NCI-H2196 treated with DMSO at 0.1 percent for 48 hours (cell line): ENCODE measurements at regions not wholly inside any gene's neighbourhood (a gene's known extent, or its start where the extent isn't known, plus 50 kb on each side); places are given as distances from the start of the nearest gene placed in this dataset.

Experiments
- DNase-seq: peaks from one replicate; lab custom pipeline; 2025; ENCODE audit not compliant: unreplicated experiment; lab: John Stamatoyannopoulos, UW

- no peak for DNase-seq
Observed at GRCh38 chr9:105860516-105860915, 166.2 kb downstream of the TMEM38B start.

DNA sequence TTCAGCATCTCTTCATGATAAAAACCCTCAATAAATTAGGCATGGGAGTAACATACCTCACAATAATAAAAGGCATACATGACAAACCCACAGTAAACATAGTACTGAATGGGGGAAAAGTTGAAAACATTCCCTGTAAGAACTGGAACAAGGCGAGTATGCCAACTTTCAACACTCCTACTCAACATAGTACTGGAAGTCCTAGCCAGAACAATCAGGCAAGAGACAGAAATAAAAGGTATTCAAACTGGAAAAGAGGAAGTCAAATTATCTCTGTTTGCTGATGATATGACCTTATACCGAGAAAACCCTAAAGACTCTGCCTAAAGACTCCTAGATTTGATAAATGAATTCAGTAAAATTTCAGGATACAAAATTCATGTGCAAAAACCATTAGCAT lies 167.6 kb downstream of the TMEM38B start:
- no peak for DNase-seq

- DNase-seq: no peak
Observed at GRCh38 chr9:105864248-105864898, 170.0 kb downstream of the TMEM38B start.

DNA sequence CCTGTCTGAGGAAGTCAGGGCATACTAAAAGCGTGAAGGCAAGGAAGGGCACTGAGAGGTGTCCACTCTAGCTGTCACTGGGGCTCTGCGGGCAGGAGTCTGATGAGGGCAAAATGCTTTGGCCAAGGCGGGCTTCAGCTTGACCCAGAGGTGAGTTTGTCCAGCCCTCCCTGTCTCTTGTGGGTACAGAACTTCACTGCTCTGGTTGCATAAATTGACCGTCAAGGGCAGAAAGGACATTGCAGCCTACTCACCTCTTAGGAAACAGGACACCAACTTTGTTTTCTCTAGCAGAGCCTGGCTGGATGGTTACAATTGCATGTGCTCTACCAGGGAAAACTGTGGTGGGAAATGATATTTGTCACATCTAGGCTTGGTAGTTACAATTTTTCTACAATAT lies 170.9 kb downstream of the TMEM38B start:
- DNase-seq: no peak

GRCh38 chr9:105871540-105871939 lies 177.2 kb downstream of the TMEM38B start:
- DNase-seq: no peak

GRCh38 chr9:105873801-105874200 lies 179.5 kb downstream of the TMEM38B start:
- no peak for DNase-seq

- no peak for DNase-seq
Observed at GRCh38 chr9:105877721-105878120, 183.4 kb downstream of the TMEM38B start.

GRCh38 chr9:105879181-105879580 lies 184.8 kb downstream of the TMEM38B start:
- DNase-seq: no peak

- no peak for DNase-seq
Observed at GRCh38 chr9:105880517-105880916, 186.2 kb downstream of the TMEM38B start.

DNA sequence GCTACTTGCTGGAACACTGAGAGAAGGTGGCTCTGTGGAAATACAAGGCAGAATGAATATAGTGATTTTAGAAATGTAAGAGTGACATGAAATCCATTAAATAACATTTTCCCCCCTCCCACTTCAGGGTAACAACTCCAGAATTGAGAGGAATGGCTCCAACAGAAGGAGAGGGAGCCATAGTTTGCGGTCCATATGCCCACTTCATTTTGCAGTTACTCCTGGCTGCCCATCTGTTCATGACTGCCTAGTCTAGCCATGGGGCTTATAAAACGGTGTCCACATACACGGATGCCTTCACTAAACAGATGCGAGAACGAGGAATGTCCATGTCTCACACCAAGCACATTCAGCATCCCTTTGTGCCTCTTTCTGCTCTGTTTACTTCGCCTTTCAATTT lies 186.7 kb downstream of the TMEM38B start:
- DNase-seq: no peak

DNA sequence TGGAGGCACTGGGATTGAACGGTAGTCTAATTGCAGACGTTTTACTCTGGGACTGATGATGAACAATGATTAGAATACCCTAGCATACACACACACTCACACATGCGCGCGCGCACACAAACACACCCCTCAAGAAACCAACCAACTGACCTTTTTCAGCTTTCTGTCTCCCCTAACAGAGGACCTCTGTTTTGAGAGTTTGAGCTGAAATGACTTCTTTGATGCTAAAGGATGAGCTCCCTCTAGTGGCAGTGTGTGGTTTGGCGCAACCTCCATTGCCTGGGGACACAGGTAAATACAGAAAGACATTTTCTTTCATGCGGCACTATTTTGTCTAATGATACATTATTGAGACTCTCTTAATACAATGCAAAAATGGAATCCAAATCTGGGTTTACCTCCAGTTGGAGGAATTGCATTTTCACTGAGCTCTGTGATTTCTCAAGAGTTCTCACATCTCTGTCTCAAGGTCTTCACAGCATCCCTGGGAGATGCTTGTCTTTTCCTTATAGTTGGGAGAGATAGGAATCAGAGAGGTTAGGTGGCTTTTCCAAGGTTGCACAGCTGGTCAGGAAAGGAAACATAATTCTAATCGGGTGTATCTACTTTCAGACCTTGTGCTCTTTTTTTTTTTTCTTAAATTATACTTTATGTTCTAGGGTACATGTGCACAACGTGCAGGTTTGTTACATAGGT lies 187.5 kb downstream of the TMEM38B start:
- peak; percentile 26 for DNase-seq

- DNase-seq: no peak
Observed at GRCh38 chr9:105883847-105884246, 189.5 kb downstream of the TMEM38B start.

DNA sequence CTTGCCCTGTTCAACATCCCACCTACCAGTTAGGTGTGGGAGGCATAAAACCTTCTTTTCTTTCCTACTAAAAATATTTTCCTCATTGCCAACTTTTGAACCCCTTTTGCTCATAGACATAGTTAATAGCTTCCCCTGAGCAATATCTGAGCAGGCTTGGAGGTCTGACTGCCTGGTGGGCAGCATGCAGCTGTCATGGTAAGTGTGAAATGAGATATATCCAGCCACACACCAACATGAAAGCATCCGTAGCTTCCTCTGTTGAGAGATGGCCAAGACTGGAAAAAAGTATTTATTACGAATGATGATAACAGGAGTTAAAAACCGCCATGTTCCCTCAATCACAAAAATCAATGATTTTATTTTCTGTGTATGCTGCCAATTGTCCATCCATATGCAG lies 190.1 kb downstream of the TMEM38B start:
- DNase-seq: no peak

GRCh38 chr9:105886136-105886535 lies 191.8 kb downstream of the TMEM38B start:
- no peak for DNase-seq

GRCh38 chr9:105887679-105888078 lies 193.3 kb downstream of the TMEM38B start:
- no peak for DNase-seq

DNA sequence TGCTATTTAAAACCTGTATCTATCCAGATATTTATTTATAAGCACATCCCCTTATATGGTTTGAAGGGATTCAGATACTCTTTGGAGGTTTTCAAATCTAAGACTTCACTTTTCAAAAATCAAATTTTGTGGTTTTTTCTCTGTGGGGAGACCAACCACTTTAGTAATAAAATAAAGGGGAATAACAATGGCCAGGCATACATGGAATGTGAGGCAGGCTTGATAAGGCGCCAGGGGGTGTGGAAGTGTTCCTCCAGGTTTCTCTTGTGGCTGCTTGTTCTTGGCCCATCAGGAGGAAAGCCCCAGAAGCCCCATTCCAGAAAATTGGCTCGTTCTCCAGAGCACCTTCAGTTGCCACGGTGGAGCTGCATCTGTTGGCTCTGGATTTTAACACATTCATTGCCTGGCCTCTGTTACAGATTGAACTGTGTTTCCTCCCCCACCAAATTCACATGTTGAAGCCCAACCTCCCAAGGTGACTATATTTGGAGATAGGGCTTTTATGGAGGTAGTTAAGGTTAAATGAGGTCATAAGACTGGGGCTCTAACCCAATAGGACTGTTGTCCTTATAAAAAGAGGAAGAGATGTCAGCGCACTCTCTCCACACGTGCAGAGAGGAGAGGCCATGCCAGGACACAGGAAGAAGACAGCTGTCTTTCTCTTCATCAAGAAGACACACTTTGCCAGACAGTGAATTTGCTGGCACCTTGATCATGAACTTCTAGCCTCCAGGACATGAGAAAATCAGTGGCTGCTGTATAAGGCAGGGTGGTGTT lies 195.9 kb downstream of the TMEM38B start:
- no peak for DNase-seq

DNA sequence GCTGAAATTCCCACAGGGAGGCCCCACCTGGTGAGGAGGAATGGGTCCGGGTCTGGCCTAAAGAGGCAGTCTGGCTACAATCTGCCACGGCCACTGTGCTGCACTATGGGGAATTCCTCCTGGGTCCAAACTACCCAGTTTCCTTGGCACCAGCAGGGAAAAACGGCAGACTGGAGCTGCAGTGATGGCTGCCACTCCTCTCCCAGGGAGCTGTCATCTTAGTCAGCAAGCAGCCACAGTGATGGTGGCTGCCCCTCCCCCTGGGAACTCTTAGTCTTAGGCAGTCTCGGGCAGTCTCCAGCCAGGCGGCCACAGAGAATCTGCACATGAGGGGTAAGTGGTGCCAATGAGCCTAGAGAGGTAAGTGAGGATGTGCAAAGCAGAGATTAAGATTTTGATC lies 205.8 kb downstream of the TMEM38B start:
- no peak for DNase-seq

DNA sequence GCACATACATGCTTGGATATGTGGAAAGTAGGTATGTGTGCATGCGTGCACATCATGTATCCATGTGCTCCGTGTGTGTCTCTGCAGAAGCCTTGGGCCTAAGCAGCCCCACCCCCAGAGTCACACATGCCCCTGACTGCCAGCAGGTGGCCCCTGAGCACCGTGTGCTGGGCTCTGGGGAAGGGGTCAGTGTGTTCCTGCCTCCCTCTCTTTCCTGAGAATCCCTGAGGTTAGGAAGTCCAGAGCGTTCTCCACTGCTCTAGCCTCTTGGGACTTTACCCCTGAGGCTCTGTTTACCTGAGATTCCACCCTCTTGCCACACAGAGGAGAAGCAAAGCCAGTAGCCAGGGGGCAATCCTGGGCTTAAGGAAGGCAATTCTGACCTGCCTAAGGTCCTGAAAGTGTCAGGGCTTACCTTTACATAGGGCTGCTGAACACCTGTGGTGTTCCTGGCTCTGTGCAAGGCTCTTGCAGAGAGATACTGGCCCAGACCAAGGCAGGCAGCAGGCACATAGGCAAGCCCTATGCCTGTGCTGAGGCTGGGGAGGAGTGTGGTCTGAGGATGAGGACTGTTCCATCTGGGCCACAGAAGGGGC lies 207.3 kb downstream of the TMEM38B start:
- DNase-seq: no peak

GRCh38 chr9:105908069-105908468 lies 213.7 kb downstream of the TMEM38B start:
- DNase-seq: no peak

GRCh38 chr9:105911104-105911911 lies 217.0 kb downstream of the TMEM38B start:
- DNase-seq: no peak
